GM08714 (cell line): ENCODE measurements at regions not wholly inside any gene's neighbourhood (a gene's known extent, or its start where the extent isn't known, plus 50 kb on each side); places are given as distances from the start of the nearest gene placed in this dataset.

ENCODE experiments used
- H3K4me3 ChIP-seq: fragments of 200-500 bp; sonication (Bioruptor generic); 2 replicates; pipeline ENCODE4 v1.5.1; 2014; ENCODE audit warnings: mild to moderate bottlenecking, low read length, inconsistent platforms
- ZNF274 ChIP-seq: IDR thresholded peaks from 2 replicates; pipeline ENCODE4 v1.6.1; 2012; ENCODE audit warnings: mild to moderate bottlenecking, low read depth, low read length

GRCh38 chr12:58593557-58594304 lies 326.6 kb downstream of the LRIG3 start:
- H3K4me3 ChIP-seq = no peak overlapping the region
- no peak for TF ChIP-seq ZNF274

GRCh38 chr12:58596381-58596780 lies 323.9 kb downstream of the LRIG3 start:
- H3K4me3 ChIP-seq = no peak overlapping the region
- no peak for TF ChIP-seq ZNF274

GRCh38 chr12:58601529-58601928 lies 318.8 kb downstream of the LRIG3 start:
- no peak overlapping the region for H3K4me3 ChIP-seq
- no peak for TF ChIP-seq ZNF274

- H3K4me3 ChIP-seq = no peak overlapping the region
- no peak for TF ChIP-seq ZNF274
Measured at GRCh38 chr12:58602179-58602578, 318.1 kb downstream of the LRIG3 start.

GRCh38 chr12:58602736-58603135 lies 317.6 kb downstream of the LRIG3 start:
- no peak for TF ChIP-seq ZNF274
- H3K4me3 ChIP-seq = no peak overlapping the region

- no peak overlapping the region for H3K4me3 ChIP-seq
- no peak for TF ChIP-seq ZNF274
Measured at GRCh38 chr12:58607805-58608204, 312.5 kb downstream of the LRIG3 start.

- H3K4me3 ChIP-seq = no peak overlapping the region
- TF ChIP-seq ZNF274 = no peak
Measured at GRCh38 chr12:58608711-58609110, 311.6 kb downstream of the LRIG3 start.

- H3K4me3 ChIP-seq = no peak overlapping the region
- no peak for TF ChIP-seq ZNF274
Measured at GRCh38 chr12:58615047-58615446, 305.3 kb downstream of the LRIG3 start.

- TF ChIP-seq ZNF274 = no peak
- no peak overlapping the region for H3K4me3 ChIP-seq
Measured at GRCh38 chr12:58615576-58615975, 304.7 kb downstream of the LRIG3 start.

GRCh38 chr12:58616618-58617017 lies 303.7 kb downstream of the LRIG3 start:
- TF ChIP-seq ZNF274 = no peak
- no peak overlapping the region for H3K4me3 ChIP-seq

- TF ChIP-seq ZNF274 = no peak
- no peak overlapping the region for H3K4me3 ChIP-seq
Measured at GRCh38 chr12:58621126-58621525, 299.2 kb downstream of the LRIG3 start.

- TF ChIP-seq ZNF274 = no peak
- H3K4me3 ChIP-seq = no peak overlapping the region
Measured at GRCh38 chr12:58629376-58629775, 290.9 kb downstream of the LRIG3 start.

GRCh38 chr12:58633479-58633878 lies 286.8 kb downstream of the LRIG3 start:
- H3K4me3 ChIP-seq = no peak overlapping the region
- TF ChIP-seq ZNF274 = no peak

GRCh38 chr12:58639318-58639934 lies 280.9 kb downstream of the LRIG3 start:
- no peak overlapping the region for H3K4me3 ChIP-seq
- no peak for TF ChIP-seq ZNF274

- no peak overlapping the region for H3K4me3 ChIP-seq
- no peak for TF ChIP-seq ZNF274
Measured at GRCh38 chr12:58640314-58640713, 280.0 kb downstream of the LRIG3 start.
